Stimulated activated naive CD8-positive, alpha-beta T cell treated with anti-CD3 and anti-CD28 coated beads, Interleukin-15, amount 100 ng/mL, for 72 hours (primary cell): ENCODE measurements at regions not wholly inside any gene's neighbourhood (a gene's known extent, or its start where the extent isn't known, plus 50 kb on each side); places are given as distances from the start of the nearest gene placed in this dataset.
"Not testable (repeated sequence)": the region's sequence is repeated elsewhere in the genome, so short reads cannot be mapped to it uniquely, and the experiment has no call there.

Experiments
- ATAC-seq: fragments of 150-1000 bp; cut with Tn5 transposase; 2 replicates; pipeline ENCODE4 v1.10.0; 2021; ENCODE audit warnings: mild to moderate bottlenecking, moderate library complexity
- DNase-seq, 2 donors: peaks; one replicate each; pipeline ENCODE4 v3.0.0; 2021 to 2022
- H3K27ac Mint-ChIP-seq, 2 donors: one replicate each; pipeline ENCODE4 v1.8.0; 2022; ENCODE audit warnings: mild to moderate bottlenecking in 2 of 2, mixed read lengths in 2 of 2, moderate library complexity in 2 of 2
- H3K27me3 Mint-ChIP-seq: one replicate; pipeline ENCODE4 v1.8.0; 2022; ENCODE audit warnings: mixed read lengths
- H3K4me1 Mint-ChIP-seq: one replicate; pipeline ENCODE4 v1.8.0; 2022; ENCODE audit warnings: mild to moderate bottlenecking, mixed read lengths
- H3K4me3 Mint-ChIP-seq, 2 donors: one replicate each; pipeline ENCODE4 v1.8.0; 2022; ENCODE audit warnings: mild to moderate bottlenecking in 2 of 2, mixed read lengths in 2 of 2, moderate library complexity in 1 of 2
- H3K9me3 Mint-ChIP-seq, 2 donors: one replicate each; pipeline ENCODE4 v1.8.0; 2022; ENCODE audit warnings: mixed read lengths in 2 of 2

- Mint-ChIP-seq H3K27me3 (peaks cover 12% of the 10 kb centered on the region), H3K9me3 (peaks cover 0 to 4% of the 10 kb centered on the region in 2 donors), H3K4me1 (no peaks in the 10 kb centered on the region), H3K4me3 (no peak overlapping the region), H3K27ac (no peak overlapping the region)
- DNase-seq (no peak), ATAC-seq (no peak)
Measured at GRCh38 chr1:22331618-22332423, 119.8 kb upstream of the ZBTB40 start.

- Mint-ChIP-seq H3K4me3 (no peak overlapping the region), H3K9me3 (peaks cover 0 to 4% of the 10 kb centered on the region in 2 donors), H3K27ac (no peak overlapping the region), H3K27me3 (peaks cover 12% of the 10 kb centered on the region), H3K4me1 (no peaks in the 10 kb centered on the region)
- no peak for ATAC-seq
- DNase-seq = no peak
Measured at GRCh38 chr1:22332424-22332717, 119.3 kb upstream of the ZBTB40 start.

GRCh38 chr1:22332795-22333499 lies 118.7 kb upstream of the ZBTB40 start:
- no peak overlapping the region for H3K4me3 Mint-ChIP-seq
- no peak for ATAC-seq
- H3K27ac Mint-ChIP-seq = no peak overlapping the region
- no peak for DNase-seq
- no peaks in the 10 kb centered on the region for H3K4me1 Mint-ChIP-seq
- H3K27me3 Mint-ChIP-seq = peaks cover 12% of the 10 kb centered on the region
- H3K9me3 Mint-ChIP-seq = peaks cover 0 to 4% of the 10 kb centered on the region in 2 donors

- no peak for DNase-seq
- Mint-ChIP-seq H3K27me3 (peaks cover 12% of the 10 kb centered on the region), H3K4me1 (no peaks in the 10 kb centered on the region), H3K9me3 (peaks cover 0 to 4% of the 10 kb centered on the region in 2 donors), H3K4me3 (no peak overlapping the region), H3K27ac (no peak overlapping the region)
- no peak for ATAC-seq
Measured at GRCh38 chr1:22333516-22334121, 118.0 kb upstream of the ZBTB40 start.

- no peak for ATAC-seq
- no peak for DNase-seq
- H3K9me3 Mint-ChIP-seq = peaks cover 0 to 4% of the 10 kb centered on the region in 2 donors
Measured at GRCh38 chr1:22334860-22335550, 116.6 kb upstream of the ZBTB40 start.

GRCh38 chr1:22336274-22336673 lies 115.4 kb upstream of the ZBTB40 start:
- not testable (repeated sequence) for H3K4me3 Mint-ChIP-seq, ATAC-seq

More at GRCh38 chr1:22334860-22335550, 116.6 kb upstream of the ZBTB40 start:
- H3K27me3 Mint-ChIP-seq = peaks cover 19% of the 10 kb centered on the region
- H3K4me1 Mint-ChIP-seq = no peaks in the 10 kb centered on the region
- no peak overlapping the region for H3K27ac Mint-ChIP-seq
- H3K4me3 Mint-ChIP-seq = no peak overlapping the region

GRCh38 chr1:22336696-22337545 lies 114.7 kb upstream of the ZBTB40 start:
- peaks cover 30% of the 10 kb centered on the region for H3K27me3 Mint-ChIP-seq
- H3K9me3 Mint-ChIP-seq, ATAC-seq, DNase-seq, H3K27ac Mint-ChIP-seq, H3K4me1 Mint-ChIP-seq, H3K4me3 Mint-ChIP-seq: not testable (repeated sequence)

More at GRCh38 chr1:22336274-22336673, 115.4 kb upstream of the ZBTB40 start:
- not testable (repeated sequence) for DNase-seq, H3K4me1 Mint-ChIP-seq, H3K27ac Mint-ChIP-seq, H3K9me3 Mint-ChIP-seq
- H3K27me3 Mint-ChIP-seq = peaks cover 24% of the 10 kb centered on the region

GRCh38 chr1:22338071-22338765 lies 113.4 kb upstream of the ZBTB40 start:
- no peak overlapping the region for H3K27ac Mint-ChIP-seq
- peaks cover 39% of the 10 kb centered on the region for H3K27me3 Mint-ChIP-seq
- H3K9me3 Mint-ChIP-seq = peaks cover 0 to 4% of the 10 kb centered on the region in 2 donors
- no peak overlapping the region for H3K4me3 Mint-ChIP-seq
- DNase-seq (no peak), ATAC-seq (no peak)
- peaks cover 8% of the 10 kb centered on the region for H3K4me1 Mint-ChIP-seq

- no peak for ATAC-seq
- peaks cover 40% of the 10 kb centered on the region for H3K27me3 Mint-ChIP-seq
- H3K27ac Mint-ChIP-seq = no peak overlapping the region
Measured at GRCh38 chr1:22339237-22339636, 112.4 kb upstream of the ZBTB40 start.

GRCh38 chr1:22340066-22340465 lies 111.6 kb upstream of the ZBTB40 start:
- no peak for ATAC-seq
- no peak for DNase-seq
- H3K9me3 Mint-ChIP-seq = no peaks in the 10 kb centered on the region
- H3K27ac Mint-ChIP-seq = no peak overlapping the region
- H3K27me3 Mint-ChIP-seq = peaks cover 49% of the 10 kb centered on the region
- H3K4me3 Mint-ChIP-seq = no peak overlapping the region
- H3K4me1 Mint-ChIP-seq = peaks cover 8% of the 10 kb centered on the region

More at GRCh38 chr1:22339237-22339636, 112.4 kb upstream of the ZBTB40 start:
- no peak overlapping the region for H3K4me3 Mint-ChIP-seq
- no peaks in the 10 kb centered on the region for H3K9me3 Mint-ChIP-seq
- DNase-seq = no peak
- H3K4me1 Mint-ChIP-seq = peaks cover 8% of the 10 kb centered on the region

- peaks cover 57% of the 10 kb centered on the region for H3K27me3 Mint-ChIP-seq
- no peak for ATAC-seq
- no peak overlapping the region for H3K27ac Mint-ChIP-seq
- H3K9me3 Mint-ChIP-seq = no peaks in the 10 kb centered on the region
- no peak for DNase-seq
- H3K4me3 Mint-ChIP-seq = no peak overlapping the region
- peaks cover 8% of the 10 kb centered on the region for H3K4me1 Mint-ChIP-seq
Measured at GRCh38 chr1:22340873-22341272, 110.8 kb upstream of the ZBTB40 start.

- peaks cover 8% of the 10 kb centered on the region for H3K4me1 Mint-ChIP-seq
- H3K27me3 Mint-ChIP-seq = peaks cover 67% of the 10 kb centered on the region
Measured at GRCh38 chr1:22341791-22342605, 109.7 kb upstream of the ZBTB40 start.

GRCh38 chr1:22342734-22343191 lies 108.9 kb upstream of the ZBTB40 start:
- Mint-ChIP-seq H3K27me3 (peaks cover 70% of the 10 kb centered on the region), H3K4me1 (peaks cover 8% of the 10 kb centered on the region), H3K4me3 (no peak overlapping the region), H3K27ac (no peak overlapping the region), H3K9me3 (no peaks in the 10 kb centered on the region)
- no peak for ATAC-seq
- DNase-seq = no peak

More at GRCh38 chr1:22341791-22342605, 109.7 kb upstream of the ZBTB40 start:
- Mint-ChIP-seq H3K27ac (no peak overlapping the region), H3K4me3 (no peak overlapping the region), H3K9me3 (no peaks in the 10 kb centered on the region)
- ATAC-seq (no peak), DNase-seq (no peak)
